DND-41 (cell line): ENCODE measurements at regions not wholly inside any gene's neighbourhood (a gene's known extent, or its start where the extent isn't known, plus 50 kb on each side); places are given as distances from the start of the nearest gene placed in this dataset.

Experiments
- ATAC-seq: fragments of 200-7000 bp; cut with Tn5 transposase; 3 replicates; pipeline ENCODE4 v1.9.1; 2021; ENCODE audit warnings: low read depth; ENCODE audit not compliant: insufficient read depth
- DNase-seq: peaks from one replicate; pipeline ENCODE4 v3.0.0-alpha.2; 2020
- H2AFZ ChIP-seq: 2 replicates; pipeline ENCODE4 v1.6.0; 2012; ENCODE audit warnings: low read depth, low read length
- H3K27ac ChIP-seq: 2 replicates; pipeline ENCODE4 v1.5.1; 2012; ENCODE audit warnings: low read length, inconsistent platforms
- H3K27me3 ChIP-seq: fragments of 200-600 bp; sonication (generic); 2 replicates; pipeline ENCODE4 v1.6.0; 2012; ENCODE audit warnings: low read length, mild to moderate bottlenecking, inconsistent platforms; ENCODE audit not compliant: insufficient read depth, poor library complexity
- H3K36me3 ChIP-seq: 2 replicates; pipeline ENCODE4 v1.5.1; 2012; ENCODE audit warnings: low read length, inconsistent platforms; ENCODE audit not compliant: insufficient read depth
- H3K4me1 ChIP-seq: 2 replicates; pipeline ENCODE4 v1.5.1; 2012; ENCODE audit warnings: mild to moderate bottlenecking, low read length; ENCODE audit not compliant: insufficient read depth
- H3K4me2 ChIP-seq: 2 replicates; pipeline ENCODE4 v1.6.0; 2012; ENCODE audit warnings: mild to moderate bottlenecking, moderate library complexity, low read length, inconsistent platforms; ENCODE audit not compliant: insufficient read depth
- H3K4me3 ChIP-seq, 2 experiments: fragments of 200-600 bp in 1 of 2; shearing (Covaris generic) in 1 of 2; 2 replicates each; pipeline ENCODE4 v1.5.1; 2012 to 2016; ENCODE audit warnings: inconsistent platforms in 2 of 2, low read length in 2 of 2, mild to moderate bottlenecking in 2 of 2, low read depth in 1 of 2, moderate library complexity in 1 of 2
- H3K79me2 ChIP-seq: 2 replicates; pipeline ENCODE4 v1.6.0; 2012; ENCODE audit warnings: low read length, inconsistent platforms; ENCODE audit not compliant: insufficient read depth
- H3K9ac ChIP-seq: 2 replicates; pipeline ENCODE4 v1.6.0; 2012; ENCODE audit warnings: low read depth, mild to moderate bottlenecking, inconsistent platforms, low read length, moderate library complexity
- H3K9me3 ChIP-seq: 2 replicates; pipeline ENCODE4 v1.5.1; 2012; ENCODE audit warnings: low read length, moderate library complexity, mild to moderate bottlenecking, inconsistent platforms; ENCODE audit not compliant: insufficient read depth, severe bottlenecking
- H4K20me1 ChIP-seq: 2 replicates; pipeline ENCODE4 v1.6.0; 2012; ENCODE audit warnings: low read length; ENCODE audit not compliant: insufficient read depth
- EZH2 ChIP-seq: IDR thresholded peaks from 3 replicates; pipeline ENCODE4 v1.6.1; 2012; ENCODE audit warnings: borderline replicate concordance, low read depth, mild to moderate bottlenecking, moderate library complexity, low read length, inconsistent platforms; ENCODE audit not compliant: severe bottlenecking
- TF ChIP-seq, protein P1 (sequence below): IDR thresholded peaks from 2 replicates; pipeline ENCODE4 v1.5.1; 2012; ENCODE audit warnings: borderline replicate concordance, low read length, moderate library complexity, mild to moderate bottlenecking; ENCODE audit not compliant: poor library complexity, severe bottlenecking; ENCODE audit errors: extremely low read depth

DNA sequence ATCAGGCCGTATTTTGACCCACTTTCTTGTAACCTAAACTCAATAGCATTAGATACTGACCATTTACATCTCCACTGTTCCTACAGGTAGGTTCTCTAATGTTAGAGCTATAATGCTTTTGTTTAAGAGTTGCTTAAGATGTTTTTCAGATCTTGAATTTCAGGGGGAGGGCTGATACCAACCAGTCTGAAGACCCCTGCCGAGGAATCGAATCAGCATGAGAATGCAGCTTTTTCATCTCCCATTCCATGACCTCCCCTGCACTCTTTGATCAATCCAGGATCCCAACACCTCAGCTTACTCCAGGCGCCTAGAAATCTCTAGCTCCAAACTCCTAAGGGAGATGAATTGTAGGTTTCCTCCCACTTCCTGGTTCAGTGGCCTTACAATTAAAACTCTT is 120.5 kb upstream of the MC4R start:
- Histone ChIP-seq H3K9ac (no peak overlapping the region), H3K27ac (no peak overlapping the region), H3K27me3 (no peaks in the 10 kb centered on the region), H4K20me1 (no peaks in the 10 kb centered on the region), H3K9me3 (no peaks in the 10 kb centered on the region), H3K4me2 (no peak overlapping the region), H3K79me2 (no peaks in the 10 kb centered on the region), H3K4me1 (no peaks in the 10 kb centered on the region), H3K4me3 (no peak overlapping the region), H2AFZ (no peak overlapping the region), H3K36me3 (no peaks in the 10 kb centered on the region)
- no peak for TF ChIP-seq EZH2
- TF ChIP-seq, protein P1, sequence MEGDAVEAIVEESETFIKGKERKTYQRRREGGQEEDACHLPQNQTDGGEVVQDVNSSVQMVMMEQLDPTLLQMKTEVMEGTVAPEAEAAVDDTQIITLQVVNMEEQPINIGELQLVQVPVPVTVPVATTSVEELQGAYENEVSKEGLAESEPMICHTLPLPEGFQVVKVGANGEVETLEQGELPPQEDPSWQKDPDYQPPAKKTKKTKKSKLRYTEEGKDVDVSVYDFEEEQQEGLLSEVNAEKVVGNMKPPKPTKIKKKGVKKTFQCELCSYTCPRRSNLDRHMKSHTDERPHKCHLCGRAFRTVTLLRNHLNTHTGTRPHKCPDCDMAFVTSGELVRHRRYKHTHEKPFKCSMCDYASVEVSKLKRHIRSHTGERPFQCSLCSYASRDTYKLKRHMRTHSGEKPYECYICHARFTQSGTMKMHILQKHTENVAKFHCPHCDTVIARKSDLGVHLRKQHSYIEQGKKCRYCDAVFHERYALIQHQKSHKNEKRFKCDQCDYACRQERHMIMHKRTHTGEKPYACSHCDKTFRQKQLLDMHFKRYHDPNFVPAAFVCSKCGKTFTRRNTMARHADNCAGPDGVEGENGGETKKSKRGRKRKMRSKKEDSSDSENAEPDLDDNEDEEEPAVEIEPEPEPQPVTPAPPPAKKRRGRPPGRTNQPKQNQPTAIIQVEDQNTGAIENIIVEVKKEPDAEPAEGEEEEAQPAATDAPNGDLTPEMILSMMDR, result no peak
- ATAC-seq (no peak), DNase-seq (no peak)

DNA sequence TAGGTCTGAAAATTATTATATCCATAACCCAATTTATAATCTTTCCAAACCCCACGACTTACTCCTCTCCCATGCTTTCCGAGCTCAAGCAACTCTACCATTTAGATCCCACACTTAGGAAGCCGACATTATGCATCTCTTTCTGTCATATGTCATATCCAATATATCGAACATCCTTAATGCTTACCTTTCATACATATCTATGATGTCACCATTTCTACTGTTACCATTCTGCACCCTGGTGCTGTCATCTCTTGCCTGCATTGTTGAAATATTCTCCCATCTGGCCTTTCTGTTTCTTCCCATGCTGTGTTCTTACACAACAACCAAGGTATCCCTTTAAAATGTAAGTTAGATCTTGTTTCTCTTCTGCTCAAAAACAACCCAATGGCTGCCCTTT is 127.1 kb upstream of the MC4R start:
- Histone ChIP-seq H4K20me1 (no peaks in the 10 kb centered on the region), H3K4me3 (no peak overlapping the region), H3K4me2 (no peak overlapping the region), H3K27me3 (no peaks in the 10 kb centered on the region), H3K27ac (no peak overlapping the region), H3K4me1 (no peaks in the 10 kb centered on the region), H2AFZ (no peak overlapping the region), H3K9ac (no peak overlapping the region), H3K9me3 (no peaks in the 10 kb centered on the region), H3K36me3 (no peaks in the 10 kb centered on the region), H3K79me2 (no peaks in the 10 kb centered on the region)
- TF ChIP-seq, protein P1, result no peak
- TF ChIP-seq EZH2, result no peak
- ATAC-seq (no peak), DNase-seq (no peak)

DNA sequence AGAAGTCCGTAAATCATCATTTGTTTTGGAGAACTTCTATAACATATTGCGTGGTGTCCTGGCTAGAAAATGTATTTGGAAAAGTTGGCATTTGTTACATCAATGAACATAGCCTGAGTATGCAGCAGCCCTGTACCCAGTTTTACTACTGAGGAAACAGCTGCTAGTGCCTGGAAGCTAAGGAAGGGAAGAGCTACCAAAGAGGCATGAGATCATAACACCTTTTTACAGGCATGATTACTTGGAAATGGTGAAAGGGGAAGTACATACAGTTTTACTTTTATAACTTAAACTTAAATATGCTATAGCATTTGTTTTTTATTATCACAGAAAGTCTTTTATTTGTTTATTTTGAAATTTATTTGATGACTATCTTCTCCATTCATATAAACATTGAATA is 128.4 kb upstream of the MC4R start:
- Histone ChIP-seq H3K36me3 (no peaks in the 10 kb centered on the region), H3K9me3 (no peaks in the 10 kb centered on the region), H3K79me2 (no peaks in the 10 kb centered on the region), H2AFZ (no peak overlapping the region), H3K4me2 (no peak overlapping the region), H3K9ac (no peak overlapping the region), H3K27me3 (no peaks in the 10 kb centered on the region), H3K27ac (no peak overlapping the region), H4K20me1 (no peaks in the 10 kb centered on the region), H3K4me1 (no peaks in the 10 kb centered on the region), H3K4me3 (no peak overlapping the region)
- TF ChIP-seq, protein P1, result no peak
- no peak for TF ChIP-seq EZH2
- ATAC-seq (no peak), DNase-seq (no peak)

DNA sequence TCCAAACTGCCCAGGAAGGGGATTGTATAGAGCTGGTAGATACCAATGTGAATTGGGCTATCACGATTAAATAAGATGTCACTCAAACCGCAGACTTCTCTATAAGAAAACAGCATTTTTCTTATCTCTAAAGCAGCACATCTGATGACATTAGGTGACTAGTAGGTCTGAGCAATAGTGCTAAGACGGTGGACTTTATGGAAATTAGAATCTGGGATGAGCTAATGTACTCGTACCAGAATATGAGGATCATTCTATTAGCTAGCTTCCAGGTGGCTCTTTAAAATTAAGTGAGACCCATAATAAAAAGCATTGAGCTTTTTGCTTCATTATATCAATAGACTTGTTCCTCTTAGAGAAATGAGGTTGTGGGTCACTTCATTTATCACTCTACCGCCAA is 130.0 kb upstream of the MC4R start:
- Histone ChIP-seq H3K9ac (no peak overlapping the region), H3K27me3 (no peaks in the 10 kb centered on the region), H4K20me1 (no peaks in the 10 kb centered on the region), H3K9me3 (no peaks in the 10 kb centered on the region), H3K4me2 (no peak overlapping the region), H3K79me2 (no peaks in the 10 kb centered on the region), H3K36me3 (no peaks in the 10 kb centered on the region), H2AFZ (no peak overlapping the region), H3K4me1 (no peaks in the 10 kb centered on the region), H3K27ac (no peak overlapping the region), H3K4me3 (no peak overlapping the region)
- ATAC-seq, result no peak
- TF ChIP-seq, protein P1, result no peak
- TF ChIP-seq EZH2, result no peak
- no peak for DNase-seq
